Activated CD4-positive, CD25-positive, alpha-beta regulatory T cell (primary cell): ENCODE measurements at regions not wholly inside any gene's neighbourhood (a gene's known extent, or its start where the extent isn't known, plus 50 kb on each side); places are given as distances from the start of the nearest gene placed in this dataset.
"Not testable (repeated sequence)": the region's sequence is repeated elsewhere in the genome, so short reads cannot be mapped to it uniquely, and the experiment has no call there.

Experiments
- DNase-seq, 4 experiments: peaks; one replicate each; lab custom pipeline; 2025; lab: John Stamatoyannopoulos, UW

DNA sequence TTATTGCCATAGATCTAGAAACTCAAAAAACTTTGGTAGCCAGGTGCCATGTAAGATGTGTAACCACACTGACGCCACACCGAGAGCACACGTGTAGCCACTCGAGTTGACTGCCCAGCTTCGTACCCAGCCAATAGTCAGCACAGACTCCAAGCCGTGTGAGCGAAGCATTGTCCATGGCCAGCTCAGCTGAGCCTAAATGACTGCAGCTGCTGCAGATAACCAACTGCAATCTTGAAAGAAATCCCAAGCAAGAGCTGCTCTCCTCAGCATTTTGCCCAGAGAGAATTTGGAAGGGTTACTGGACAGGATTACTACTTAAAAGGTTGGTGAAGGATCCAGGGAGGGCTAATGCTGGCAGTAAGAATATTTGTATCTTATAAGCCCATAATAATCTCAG, 193.0 kb upstream of the THRB start:
- no peak for DNase-seq

DNA sequence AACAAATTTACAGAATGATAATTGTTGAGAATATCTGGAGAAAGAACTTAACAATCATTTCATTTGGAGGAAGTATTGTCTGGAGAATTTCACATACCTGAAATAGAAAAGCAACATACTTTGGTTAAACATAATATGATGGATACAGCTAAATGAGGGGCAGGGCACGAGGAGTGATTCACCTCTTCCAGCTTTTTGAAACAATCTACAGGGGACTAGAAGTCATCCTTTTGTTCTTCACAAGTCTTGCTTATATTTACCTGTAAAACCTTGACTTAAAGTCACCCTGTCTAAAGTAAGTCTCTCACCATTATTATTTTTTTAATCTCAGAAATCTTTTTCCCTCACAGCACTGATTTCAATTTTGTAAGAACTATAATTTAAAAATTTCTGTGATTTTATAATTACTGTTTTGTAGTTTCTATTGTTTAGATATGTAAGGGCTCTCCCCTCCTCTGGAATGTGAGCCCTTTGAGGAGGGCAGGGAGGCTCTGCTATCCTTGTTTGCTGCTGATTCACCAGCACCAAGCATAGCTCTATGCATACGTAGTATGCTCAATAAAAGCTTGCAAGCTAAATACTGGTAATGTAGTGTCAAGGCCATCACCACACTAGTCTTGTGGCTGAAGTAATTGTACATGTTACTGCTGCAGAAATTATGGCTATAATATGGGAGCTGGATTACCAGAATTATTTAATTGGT, 193.9 kb upstream of the THRB start:
- no peak for DNase-seq

DNA sequence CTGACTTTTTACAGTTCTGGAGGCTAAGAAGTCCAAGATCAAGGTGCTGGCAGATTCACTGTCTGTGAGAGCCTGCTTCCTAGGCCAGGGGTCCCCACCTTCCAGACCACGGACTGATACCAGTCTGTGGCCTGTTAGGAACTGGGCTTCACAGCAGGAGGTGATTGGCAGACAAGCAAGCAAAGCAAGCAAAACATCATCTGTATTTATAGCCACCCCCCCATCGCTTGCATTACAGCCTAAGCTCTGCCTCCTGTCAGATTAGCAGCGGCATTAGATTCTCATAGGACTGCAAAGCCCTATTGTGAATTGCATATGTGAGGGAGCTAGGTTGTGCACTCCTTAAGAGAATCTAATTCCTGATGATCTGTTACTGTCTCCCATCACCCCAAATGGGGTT, 194.7 kb upstream of the THRB start:
- DNase-seq = no peak

DNA sequence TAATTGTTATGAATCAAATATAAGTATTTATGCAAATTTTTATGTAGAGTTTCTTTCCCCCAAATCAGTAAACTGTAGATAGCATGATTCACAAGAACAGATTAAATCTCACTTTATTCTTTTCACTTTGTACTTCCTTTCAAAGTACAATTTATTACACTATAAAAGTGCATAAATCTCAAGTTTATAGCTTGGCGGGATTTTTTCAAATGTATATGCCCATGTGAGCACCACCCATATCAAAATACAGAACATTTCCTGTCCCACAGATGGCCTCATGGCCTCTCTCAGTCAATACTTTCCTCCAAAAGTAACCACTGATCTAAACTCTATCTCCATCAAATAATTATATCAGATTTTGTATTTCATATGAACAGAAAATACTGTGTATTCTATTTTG, 196.1 kb upstream of the THRB start:
- no peak for DNase-seq

DNA sequence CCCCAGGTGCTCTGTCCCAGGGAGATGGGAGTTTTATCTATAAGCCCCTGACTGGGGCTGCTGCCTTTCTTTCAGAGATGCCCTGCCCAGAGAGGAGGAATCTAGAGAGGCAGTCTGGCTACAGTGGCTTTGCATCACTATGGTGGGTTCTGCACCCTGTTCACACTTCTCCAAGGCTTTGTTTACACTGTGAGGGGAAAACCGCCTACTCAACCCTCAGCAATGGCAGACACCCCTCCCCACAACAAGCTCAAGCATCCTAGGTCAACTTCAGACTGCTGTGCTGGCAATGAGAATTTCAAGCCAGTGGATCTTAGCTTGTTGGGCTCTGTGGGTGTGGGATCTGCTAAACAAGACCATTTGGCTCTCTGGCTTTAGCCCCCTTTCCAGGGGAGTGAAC, 204.4 kb upstream of the THRB start:
- not testable (repeated sequence) for DNase-seq

DNA sequence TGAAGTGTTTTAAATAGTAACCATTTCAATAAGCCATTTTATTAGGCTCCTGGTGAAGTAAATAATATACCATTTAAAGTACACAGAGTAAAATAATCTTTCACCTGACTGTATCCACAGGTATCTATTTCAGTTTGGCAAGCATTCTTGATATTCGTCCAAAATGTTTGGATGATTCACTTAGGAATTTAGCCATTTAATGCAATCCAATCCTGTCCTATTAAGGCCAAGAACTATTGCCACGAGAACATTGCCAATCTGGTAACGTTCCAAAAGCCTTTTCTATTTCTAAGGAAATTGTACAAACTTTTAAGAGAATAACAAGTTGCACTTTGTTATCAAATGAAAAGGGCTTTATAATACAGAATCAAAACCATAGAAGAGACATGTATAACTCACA, 209.8 kb upstream of the THRB start:
- DNase-seq = no peak

DNA sequence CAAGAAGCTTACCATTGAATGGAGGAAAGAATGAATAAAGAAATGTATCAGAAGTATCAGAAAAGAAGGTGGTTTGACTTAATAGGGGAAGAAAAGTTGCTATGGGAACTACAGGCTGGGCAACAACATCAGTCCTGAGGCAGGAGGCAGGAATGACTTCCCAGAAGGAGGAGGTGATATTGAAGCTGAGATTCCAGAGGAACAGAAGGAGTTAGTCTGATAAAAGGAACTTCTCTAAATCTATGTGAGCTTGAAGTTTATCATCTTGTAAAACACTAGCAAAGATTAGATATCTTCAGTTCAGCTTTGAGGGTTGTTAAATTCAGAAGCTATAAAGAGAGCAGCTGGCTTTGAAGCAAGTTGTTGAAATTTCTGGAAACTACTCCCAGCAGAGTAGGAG, 213.3 kb upstream of the THRB start:
- no peak for DNase-seq

DNA sequence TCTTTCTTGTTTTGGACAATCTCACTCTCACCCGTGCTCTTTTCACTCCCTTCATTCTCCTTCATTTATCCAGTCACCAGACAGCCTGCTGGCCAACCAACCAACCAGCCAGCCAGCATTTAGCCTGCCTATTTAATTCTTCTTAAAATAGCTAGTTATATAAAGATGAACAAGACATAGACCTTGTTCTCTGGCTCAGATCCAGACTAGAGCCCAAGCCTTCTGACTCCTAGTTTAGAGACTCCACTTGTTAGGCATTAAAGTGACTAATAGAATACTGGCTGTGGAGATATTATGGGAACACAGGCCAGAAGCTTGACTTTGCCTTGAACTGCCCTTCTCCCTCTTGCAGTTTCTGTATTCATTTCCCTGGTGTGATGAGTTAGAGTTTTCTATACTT, 215.3 kb upstream of the THRB start:
- no peak for DNase-seq

- DNase-seq = no peak
Measured at GRCh38 chr3:24713516-24713915, 218.9 kb upstream of the THRB start.

- DNase-seq = no peak
Measured at GRCh38 chr3:24714436-24714835, 219.8 kb upstream of the THRB start.

- no peak for DNase-seq
Measured at GRCh38 chr3:24715171-24715792, 220.6 kb upstream of the THRB start.

DNA sequence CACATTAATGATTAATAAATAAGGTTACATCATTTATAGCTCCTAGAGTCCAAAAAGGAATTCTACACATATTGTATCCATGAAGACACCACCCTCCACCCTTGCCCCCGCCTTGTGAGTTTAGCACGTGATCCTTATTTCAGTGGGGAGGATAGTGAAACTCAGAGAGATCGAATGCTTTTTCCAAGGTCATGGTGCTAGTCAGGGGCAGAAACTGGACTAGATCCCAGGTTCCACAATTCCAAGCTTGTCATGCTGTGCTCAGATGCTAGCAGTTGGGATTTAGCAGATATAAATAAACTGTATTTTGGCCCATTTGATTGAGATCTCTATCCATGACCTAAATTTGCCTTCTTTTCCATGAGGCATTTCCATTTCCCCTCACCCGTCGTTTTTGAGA, 227.4 kb upstream of the THRB start:
- no peak for DNase-seq

GRCh38 chr3:24725514-24726255, 231.0 kb upstream of the THRB start:
- DNase-seq = no peak

DNA sequence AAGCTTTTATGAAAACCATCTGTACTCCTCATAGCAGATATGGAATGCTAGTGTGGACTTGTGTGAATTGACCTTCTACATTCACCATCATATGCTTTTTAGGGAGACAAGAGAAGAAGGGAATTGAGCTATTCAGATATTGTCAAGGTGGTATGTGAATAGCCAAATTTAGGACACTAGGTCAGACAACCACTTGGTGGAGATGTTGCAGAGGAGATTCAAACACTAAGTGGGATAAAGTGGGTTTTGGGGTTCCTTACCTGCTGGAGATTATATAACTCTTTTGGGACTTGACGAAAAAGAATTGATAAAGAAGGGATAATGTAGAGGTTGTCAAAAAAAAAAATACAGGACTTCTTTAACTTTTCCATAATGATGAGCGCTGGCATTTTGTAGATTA, 231.8 kb upstream of the THRB start:
- no peak for DNase-seq

- DNase-seq = no peak
Measured at GRCh38 chr3:24730173-24730572, 235.5 kb upstream of the THRB start.

DNA sequence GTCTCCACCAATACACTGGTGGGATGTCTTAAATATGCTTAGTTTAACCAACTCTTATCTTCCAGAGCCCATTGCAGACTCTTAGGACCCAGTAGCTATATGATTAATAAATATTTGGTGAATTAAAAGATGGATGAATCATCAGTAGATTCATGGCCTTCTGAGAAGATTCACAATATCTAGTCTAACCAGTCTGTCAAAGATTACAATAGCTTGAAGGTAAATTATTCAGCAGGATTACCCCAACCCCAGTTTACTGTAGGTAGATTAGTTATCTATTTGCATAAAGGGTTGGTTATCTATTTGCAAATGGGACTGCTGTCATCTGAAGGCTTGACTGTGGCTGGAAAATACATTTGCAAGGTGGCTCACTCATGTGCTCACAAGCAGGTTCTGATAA, 239.4 kb upstream of the THRB start:
- DNase-seq = no peak

GRCh38 chr3:24736701-24737100, 242.1 kb upstream of the THRB start:
- no peak for DNase-seq

- DNase-seq = no peak
Measured at GRCh38 chr3:24740326-24740725, 245.7 kb upstream of the THRB start.

- no peak for DNase-seq
Measured at GRCh38 chr3:24741506-24741905, 246.9 kb upstream of the THRB start.

DNA sequence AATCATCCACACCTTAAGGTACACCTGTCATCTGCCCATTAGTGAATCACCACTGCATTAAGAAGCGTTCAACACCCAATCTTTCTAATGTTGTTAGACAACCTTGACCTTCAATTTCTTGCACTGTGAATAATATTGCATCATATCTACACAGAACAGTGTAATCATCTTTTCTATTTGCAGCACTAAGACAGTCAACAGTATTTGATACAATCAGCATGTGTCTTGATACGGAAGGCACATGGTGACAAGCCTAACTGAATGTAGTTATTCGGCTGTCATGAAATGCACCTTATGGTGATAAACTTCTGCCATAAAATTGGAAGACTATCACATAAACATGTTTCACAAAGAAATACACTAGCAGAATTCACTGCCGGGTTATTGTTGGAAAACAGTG, 253.9 kb upstream of the THRB start:
- DNase-seq = no peak

GRCh38 chr3:24751020-24751419, 256.4 kb upstream of the THRB start:
- DNase-seq = no peak

DNA sequence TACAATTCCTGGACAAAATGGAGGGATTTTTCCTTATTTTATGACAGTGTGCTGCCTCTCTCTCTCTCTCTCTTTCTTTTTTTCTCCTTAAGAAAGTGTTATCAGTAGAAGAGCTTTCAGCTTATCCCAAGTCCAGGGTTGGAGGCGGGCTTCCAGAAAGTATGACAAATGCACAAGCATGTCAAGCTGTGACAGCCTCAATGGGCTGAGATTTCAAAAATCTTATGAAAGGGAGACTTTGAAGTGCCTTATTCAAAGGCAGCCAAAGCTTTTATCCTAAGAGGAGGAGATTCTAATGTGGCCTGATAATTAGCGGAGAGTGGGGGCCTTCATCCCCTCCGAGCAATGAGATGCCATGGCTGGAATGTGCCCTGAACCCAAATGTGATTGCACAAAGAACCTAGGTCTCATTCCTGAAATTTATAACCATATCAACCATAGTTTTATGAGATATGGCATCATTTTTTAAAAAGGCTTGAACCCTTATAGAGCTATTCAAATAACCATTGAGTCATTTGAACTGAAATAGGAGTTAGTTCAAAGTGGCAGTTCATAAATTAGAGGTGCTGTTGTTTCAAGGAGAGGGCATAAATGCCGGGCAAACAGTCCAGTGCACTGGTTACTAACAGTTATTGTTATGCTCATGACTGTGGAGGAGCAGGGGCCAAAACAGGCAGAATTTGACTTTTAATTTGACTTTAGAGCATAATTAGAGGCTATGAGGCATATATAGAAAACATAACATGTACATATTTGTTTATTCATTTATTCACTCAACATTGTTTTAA, 261.6 kb upstream of the THRB start:
- DNase-seq = no peak

- no peak for DNase-seq
Measured at GRCh38 chr3:24763393-24763792, 268.7 kb upstream of the THRB start.
